HG03159 (cell line): ENCODE measurements at regions not wholly inside any gene's neighbourhood (a gene's known extent, or its start where the extent isn't known, plus 50 kb on each side); places are given as distances from the start of the nearest gene placed in this dataset.
"Not testable (repeated sequence)": the region's sequence is repeated elsewhere in the genome, so short reads cannot be mapped to it uniquely, and the experiment has no call there.

ENCODE experiments used
- ATAC-seq: cut with Tn5 transposase; IDR thresholded peaks from one replicate; pipeline ENCODE4 v1.9.1; 2021; ENCODE audit warnings: mild to moderate bottlenecking, moderate library complexity; ENCODE audit not compliant: unreplicated experiment

- ATAC-seq = peak; percentile 70
Measured at GRCh38 chr18:6521803-6522418, 107.2 kb upstream of the L3MBTL4 start.

GRCh38 chr18:6525604-6526003 is 110.9 kb upstream of the L3MBTL4 start:
- no peak for ATAC-seq

GRCh38 chr18:6537475-6537874 is 122.8 kb upstream of the L3MBTL4 start:
- ATAC-seq = no peak

GRCh38 chr18:6541131-6541679 is 126.5 kb upstream of the L3MBTL4 start:
- not testable (repeated sequence) for ATAC-seq

- ATAC-seq = no peak
Measured at GRCh38 chr18:6542296-6542695, 127.6 kb upstream of the L3MBTL4 start.

- ATAC-seq = no peak
Measured at GRCh38 chr18:6543330-6543908, 128.7 kb upstream of the L3MBTL4 start.

- ATAC-seq = no peak
Measured at GRCh38 chr18:6546229-6546628, 131.5 kb upstream of the L3MBTL4 start.

GRCh38 chr18:6547476-6547875 is 132.8 kb upstream of the L3MBTL4 start:
- ATAC-seq = no peak

GRCh38 chr18:6553234-6553900 is 138.7 kb upstream of the L3MBTL4 start:
- ATAC-seq = no peak

GRCh38 chr18:6557057-6557769 is 142.5 kb upstream of the L3MBTL4 start:
- no peak for ATAC-seq

GRCh38 chr18:6557770-6558248 is 143.1 kb upstream of the L3MBTL4 start:
- no peak for ATAC-seq

- ATAC-seq = no peak
Measured at GRCh38 chr18:6558446-6559156, 143.9 kb upstream of the L3MBTL4 start.

- ATAC-seq = no peak
Measured at GRCh38 chr18:6559296-6559695, 144.6 kb upstream of the L3MBTL4 start.

- no peak for ATAC-seq
Measured at GRCh38 chr18:6561016-6561415, 146.3 kb upstream of the L3MBTL4 start.

GRCh38 chr18:6561420-6561861 is 146.7 kb upstream of the L3MBTL4 start:
- ATAC-seq = no peak

GRCh38 chr18:6561862-6562291 is 147.2 kb upstream of the L3MBTL4 start:
- no peak for ATAC-seq

GRCh38 chr18:6563896-6564295 is 149.2 kb upstream of the L3MBTL4 start:
- ATAC-seq = no peak

- ATAC-seq = no peak
Measured at GRCh38 chr18:6564950-6565814, 150.5 kb upstream of the L3MBTL4 start.

- no peak for ATAC-seq
Measured at GRCh38 chr18:6565815-6566081, 151.0 kb upstream of the L3MBTL4 start.
